Testis (tissue), 2 donors: ENCODE measurements at regions not wholly inside any gene's neighbourhood (a gene's known extent, or its start where the extent isn't known, plus 50 kb on each side); places are given as distances from the start of the nearest gene placed in this dataset.

ENCODE experiments used
- DNase-seq: peaks from one replicate; pipeline ENCODE4 v3.0.0-alpha.2; 2019
- H3K27ac ChIP-seq, 2 donors: fragments of 200-600 bp; sonication (generic); one replicate each; pipeline ENCODE4 v1.5.1; 2019
- H3K27me3 ChIP-seq: fragments of 200-600 bp; sonication (generic); one replicate; pipeline ENCODE4 v1.5.1; 2019
- H3K36me3 ChIP-seq: fragments of 200-600 bp; sonication (generic); one replicate; pipeline ENCODE4 v1.5.1; 2017; ENCODE audit warnings: low read depth; ENCODE audit errors: missing control alignments
- H3K4me1 ChIP-seq: fragments of 200-600 bp; sonication (generic); one replicate; pipeline ENCODE4 v1.5.1; 2019
- H3K4me3 ChIP-seq, 2 donors: fragments of 200-600 bp; sonication (generic); one replicate each; pipeline ENCODE4 v1.5.1; 2017 to 2019
- H3K9me3 ChIP-seq: fragments of 200-600 bp; sonication (generic); one replicate; pipeline ENCODE4 v1.5.1; 2017
- CTCF ChIP-seq, 3 experiments: fragments of 450-650 bp in 2 of 3; fragments of 200-600 bp in 1 of 3; sonication (generic) in 1 of 3; IDR thresholded peaks; one replicate each; pipeline ENCODE4 v1.5.1; 2016 to 2019; ENCODE audit warnings: antibody characterized with exemption in 3 of 3, mild to moderate bottlenecking in 2 of 3, moderate library complexity in 1 of 3
- POLR2A ChIP-seq: fragments of 450-650 bp; IDR thresholded peaks from one replicate; pipeline ENCODE4 v1.6.1; 2017; ENCODE audit warnings: antibody characterized with exemption, mild to moderate bottlenecking, moderate library complexity
- WGBS, 2 donors: methylation state at CpG; one replicate each; pipeline ENCODE4 v1.1.5; 2018; 5-methylcytosine and 5-hydroxymethylcytosine counted together
- intact Hi-C: fragments of 100-400 bp; cut with DNase I; formaldehyde crosslinking; loops from one replicate; pipeline ENCODE4 v1.15.1; 2023; ENCODE audit warnings: low total_unique reads

GRCh38 chr1:238018214-238018613, 127.5 kb upstream of the ZP4 start:
- H3K27ac ChIP-seq: no peak overlapping the region
- TF ChIP-seq POLR2A (no peak), CTCF (IDR thresholded peaks at IDR 0.05) (no peak)
- no peaks in the 10 kb centered on the region for H3K9me3 ChIP-seq
- DNase-seq: no peak
- intact Hi-C loops: no loop called here
- WGBS, 2 donors: 92 to 97% methylated on average over 2 of the region's 2 CpGs
- no peak overlapping the region for H3K4me3 ChIP-seq
- H3K4me1 ChIP-seq: no peaks in the 10 kb centered on the region
- H3K36me3 ChIP-seq: no peaks in the 10 kb centered on the region
- no peaks in the 10 kb centered on the region for H3K27me3 ChIP-seq

- Histone ChIP-seq H3K9me3 (no peaks in the 10 kb centered on the region), H3K27ac (no peak overlapping the region), H3K27me3 (no peaks in the 10 kb centered on the region), H3K36me3 (no peaks in the 10 kb centered on the region), H3K4me3 (no peak overlapping the region), H3K4me1 (no peaks in the 10 kb centered on the region)
- no peak for TF ChIP-seq POLR2A
- 90 to 93% methylated on average over 4 of the region's 4 CpGs for WGBS, 2 donors
- DNase-seq: no peak
- intact Hi-C loops: no loop called here
Measured at GRCh38 chr1:238006779-238007178, 116.1 kb upstream of the ZP4 start.

- DNase-seq: no peak
- H3K9me3 ChIP-seq: no peaks in the 10 kb centered on the region
- H3K27me3 ChIP-seq: no peaks in the 10 kb centered on the region
- TF ChIP-seq POLR2A (no peak), CTCF (IDR thresholded peaks at IDR 0.05) (no peak)
- no peaks in the 10 kb centered on the region for H3K4me1 ChIP-seq
- no peak overlapping the region for H3K4me3 ChIP-seq
- intact Hi-C loops: no loop called here
- no peaks in the 10 kb centered on the region for H3K36me3 ChIP-seq
- WGBS, 2 donors: 89 to 93% methylated on average over 1 of the region's 1 CpG
- no peak overlapping the region for H3K27ac ChIP-seq
Measured at GRCh38 chr1:238005116-238005515, 114.4 kb upstream of the ZP4 start.

- TF ChIP-seq POLR2A (no peak), CTCF (IDR thresholded peaks at IDR 0.05) (no peak)
- no peaks in the 10 kb centered on the region for H3K36me3 ChIP-seq
- WGBS, 2 donors: 59 to 67% methylated on average over 1 of the region's 1 CpG
- no peaks in the 10 kb centered on the region for H3K4me1 ChIP-seq
- no peak overlapping the region for H3K4me3 ChIP-seq
- no peak overlapping the region for H3K27ac ChIP-seq
- DNase-seq: no peak
- H3K9me3 ChIP-seq: no peaks in the 10 kb centered on the region
- H3K27me3 ChIP-seq: no peaks in the 10 kb centered on the region
- intact Hi-C loops: no loop called here
Measured at GRCh38 chr1:238001818-238002217, 111.1 kb upstream of the ZP4 start.

- no peak for DNase-seq
- no peak for TF ChIP-seq POLR2A
- no peak for TF ChIP-seq CTCF (IDR thresholded peaks at IDR 0.05)
- H3K27ac ChIP-seq: no peak overlapping the region
- no peaks in the 10 kb centered on the region for H3K27me3 ChIP-seq
- WGBS, 2 donors: 48 to 53% methylated on average over 4 of the region's 4 CpGs
- no peak overlapping the region for H3K4me3 ChIP-seq
- no peaks in the 10 kb centered on the region for H3K9me3 ChIP-seq
- intact Hi-C loops: no loop called here
- H3K4me1 ChIP-seq: no peaks in the 10 kb centered on the region
- H3K36me3 ChIP-seq: no peaks in the 10 kb centered on the region
Measured at GRCh38 chr1:237999426-238000052, 108.8 kb upstream of the ZP4 start.
